ENCODE measurements at regions not wholly inside any gene's neighbourhood (a gene's known extent, or its start where the extent isn't known, plus 50 kb on each side); places are given as distances from the start of the nearest gene placed in this dataset.
"Not testable (repeated sequence)": the region's sequence is repeated elsewhere in the genome, so short reads cannot be mapped to it uniquely, and the experiment has no call there.

GRCh38 chr11:71312616-71313015, 60.2 kb upstream of the SHANK2 start:
- not testable (repeated sequence) for TF ChIP-seq CTCF (IDR thresholded peaks at IDR 0.05; ENCODE audit: low read depth, low read length); EZH2phosphoT487 (IDR thresholded peaks at IDR 0.05; ENCODE audit: low read depth)

Data from OCI-LY3 (cell line).